HG03280 (cell line): ENCODE measurements at regions not wholly inside any gene's neighbourhood (a gene's known extent, or its start where the extent isn't known, plus 50 kb on each side); places are given as distances from the start of the nearest gene placed in this dataset.
"Not testable (repeated sequence)": the region's sequence is repeated elsewhere in the genome, so short reads cannot be mapped to it uniquely, and the experiment has no call there.

ENCODE experiments used
- ATAC-seq: cut with Tn5 transposase; IDR thresholded peaks from one replicate; pipeline ENCODE4 v1.9.1; 2021; ENCODE audit warnings: mild to moderate bottlenecking, moderate library complexity; ENCODE audit not compliant: unreplicated experiment

DNA sequence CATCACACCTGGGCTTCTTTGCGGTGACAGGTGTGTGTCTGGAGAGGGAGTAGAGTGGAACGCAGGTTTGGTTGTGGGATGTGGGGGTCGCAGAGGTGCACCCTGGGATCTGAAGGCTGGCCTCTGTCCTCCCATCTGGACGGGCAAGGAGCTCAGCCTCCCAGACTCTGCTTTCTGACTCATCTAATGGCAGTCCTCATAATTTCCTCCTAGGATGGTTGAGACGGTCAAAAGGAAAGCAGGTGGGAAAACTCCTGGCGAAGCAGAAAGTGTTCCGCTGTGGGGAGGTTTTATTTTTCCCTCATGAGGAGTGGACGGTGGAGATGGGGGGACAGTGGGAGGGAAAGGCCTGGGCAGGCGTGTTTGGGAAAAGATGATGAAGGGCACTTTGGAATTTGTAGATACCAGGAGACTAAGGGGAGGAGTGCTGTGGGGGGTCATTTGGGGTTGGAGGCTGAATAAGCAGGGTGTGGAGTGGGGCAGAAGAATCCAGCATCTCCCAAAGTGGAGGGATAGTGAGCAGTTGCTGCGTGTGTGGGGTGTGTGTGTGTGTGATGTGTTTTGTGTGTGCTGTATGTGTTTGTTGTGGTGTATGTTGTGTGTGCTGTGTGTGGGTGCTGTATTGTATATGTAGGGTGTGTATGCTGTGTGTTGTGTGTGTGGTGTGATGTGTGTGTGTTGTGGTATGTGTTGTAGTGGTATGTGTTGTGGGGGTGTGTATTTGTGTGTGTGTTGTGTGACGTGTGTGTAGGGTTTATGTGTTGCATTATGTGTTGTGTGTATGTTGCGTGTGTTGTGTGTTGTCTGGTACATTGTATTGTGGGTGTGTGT, 97.2 kb upstream of the PODXL start:
- no peak for ATAC-seq

DNA sequence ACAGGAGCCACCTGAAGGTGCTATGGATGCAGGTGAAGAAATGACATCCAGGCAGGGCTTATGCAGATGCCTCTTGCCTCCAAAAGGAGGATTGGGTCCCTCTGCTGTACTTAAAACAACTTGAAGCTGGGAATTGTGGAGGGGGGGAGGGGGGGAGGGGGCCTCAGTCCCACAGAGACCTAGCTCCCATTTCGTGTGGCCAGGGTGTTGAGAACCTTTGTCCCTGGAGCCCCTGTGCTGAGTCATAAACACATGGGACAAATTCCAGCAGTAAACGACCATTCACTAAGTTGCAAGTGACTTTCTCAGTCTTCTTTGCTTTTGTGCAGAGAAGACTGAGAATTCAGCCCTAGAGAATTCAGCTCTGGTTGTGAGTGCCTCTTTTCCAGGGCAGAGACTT, 96.5 kb upstream of the PODXL start:
- ATAC-seq, result no peak

DNA sequence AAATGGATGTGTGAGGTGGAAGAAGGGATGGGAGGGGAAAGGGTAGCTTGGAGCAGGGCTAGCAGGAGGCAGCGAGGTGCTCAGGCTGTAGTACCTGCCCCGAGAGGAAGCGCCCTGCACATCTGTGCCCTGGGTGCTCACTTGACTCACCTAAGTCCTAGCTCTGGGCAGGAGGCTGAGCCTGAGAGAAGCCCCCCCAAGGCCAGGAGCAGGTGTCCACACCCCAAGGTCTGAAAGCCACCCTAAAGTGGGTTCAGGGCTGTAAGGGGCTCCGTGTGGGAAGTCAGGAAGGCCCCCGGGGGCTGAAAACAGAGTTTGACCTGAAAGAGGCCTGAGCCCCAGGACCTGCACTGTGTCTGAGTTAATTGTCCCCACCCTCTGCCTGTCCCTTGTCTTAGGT, 95.8 kb upstream of the PODXL start:
- ATAC-seq, result no peak

DNA sequence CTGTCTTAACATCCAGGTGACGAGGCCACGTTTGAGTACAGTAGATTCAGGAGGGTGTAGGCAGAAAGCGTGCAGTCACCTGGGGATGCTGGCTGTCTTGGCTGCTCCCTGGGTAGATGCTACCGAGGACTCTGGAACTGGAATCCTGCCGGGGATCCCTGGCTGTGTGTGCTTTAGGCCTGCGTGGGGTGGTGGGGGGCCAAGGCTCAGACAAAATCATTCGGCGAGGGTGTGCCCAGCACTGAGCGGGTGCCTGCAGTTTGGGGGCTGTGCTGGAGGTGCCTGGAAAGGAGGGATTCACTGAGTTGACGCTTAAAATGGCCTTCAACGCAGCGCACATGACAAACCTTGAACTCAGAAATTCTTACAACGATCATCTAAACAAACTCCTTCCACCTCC, 93.5 kb upstream of the PODXL start:
- no peak for ATAC-seq

GRCh38 chr7:131649003-131649541, 92.6 kb upstream of the PODXL start:
- no peak for ATAC-seq

DNA sequence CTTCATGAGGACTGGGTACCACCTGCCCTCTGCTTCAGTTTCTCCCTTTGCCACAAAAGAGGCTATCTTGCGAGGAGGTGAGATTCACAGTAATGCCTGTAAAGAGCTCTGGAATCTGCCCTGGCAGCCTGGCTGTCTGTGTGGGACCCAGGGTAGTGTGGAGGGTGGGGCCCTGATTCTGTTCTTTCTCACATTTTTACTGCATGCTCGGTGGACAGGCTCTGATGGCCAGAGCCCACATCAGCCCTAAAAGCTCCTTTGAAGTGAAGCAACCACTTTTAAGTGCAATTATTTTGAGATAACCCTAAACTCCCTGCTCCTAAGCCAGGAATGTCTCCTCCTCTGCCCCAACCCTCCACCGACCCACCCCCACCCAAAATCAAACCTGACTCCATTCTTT, 92.1 kb upstream of the PODXL start:
- ATAC-seq, result no peak

DNA sequence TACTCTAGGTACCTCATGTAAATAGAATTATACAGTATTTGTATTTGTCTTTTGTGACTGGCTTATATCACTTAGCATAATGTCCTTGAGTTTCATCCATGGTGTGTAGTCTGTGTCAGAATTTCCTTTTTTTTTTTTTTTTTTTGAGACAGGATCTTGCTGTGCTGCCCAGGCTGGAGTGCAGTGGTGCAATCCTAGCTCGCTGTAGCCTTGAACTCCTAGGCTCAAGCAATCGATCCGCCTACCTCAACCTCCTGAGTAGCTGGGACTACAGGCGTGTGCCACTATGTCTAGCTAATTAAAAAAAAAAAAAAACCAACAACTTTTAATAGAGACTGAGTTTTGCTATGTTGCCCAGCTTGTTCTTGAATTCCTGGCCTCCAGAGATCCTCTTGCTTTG, 89.8 kb upstream of the PODXL start:
- no peak for ATAC-seq

- ATAC-seq, result no peak
These were observed 86.0 kb upstream of the PODXL start for GRCh38 chr7:131642429-131642828.

DNA sequence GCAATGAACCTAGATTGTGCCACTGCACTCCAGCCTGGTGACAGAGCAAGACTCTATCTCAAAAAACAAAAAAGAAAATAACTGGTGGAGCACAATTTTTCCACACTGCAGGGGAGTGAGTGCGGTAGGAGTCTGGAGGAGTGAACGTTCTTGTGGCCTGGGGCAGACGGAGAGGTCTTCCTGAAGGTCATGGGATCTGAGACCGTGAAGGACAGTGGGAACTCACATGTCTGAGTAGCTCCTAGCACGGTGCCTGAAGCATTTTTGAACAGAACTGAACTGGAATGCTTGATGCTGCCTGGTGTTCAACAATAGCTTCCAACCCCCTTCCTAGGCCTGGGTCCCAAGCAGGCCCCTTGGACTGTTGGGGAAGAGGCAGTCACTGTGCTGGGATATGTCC, 84.3 kb upstream of the PODXL start:
- ATAC-seq, result no peak

DNA sequence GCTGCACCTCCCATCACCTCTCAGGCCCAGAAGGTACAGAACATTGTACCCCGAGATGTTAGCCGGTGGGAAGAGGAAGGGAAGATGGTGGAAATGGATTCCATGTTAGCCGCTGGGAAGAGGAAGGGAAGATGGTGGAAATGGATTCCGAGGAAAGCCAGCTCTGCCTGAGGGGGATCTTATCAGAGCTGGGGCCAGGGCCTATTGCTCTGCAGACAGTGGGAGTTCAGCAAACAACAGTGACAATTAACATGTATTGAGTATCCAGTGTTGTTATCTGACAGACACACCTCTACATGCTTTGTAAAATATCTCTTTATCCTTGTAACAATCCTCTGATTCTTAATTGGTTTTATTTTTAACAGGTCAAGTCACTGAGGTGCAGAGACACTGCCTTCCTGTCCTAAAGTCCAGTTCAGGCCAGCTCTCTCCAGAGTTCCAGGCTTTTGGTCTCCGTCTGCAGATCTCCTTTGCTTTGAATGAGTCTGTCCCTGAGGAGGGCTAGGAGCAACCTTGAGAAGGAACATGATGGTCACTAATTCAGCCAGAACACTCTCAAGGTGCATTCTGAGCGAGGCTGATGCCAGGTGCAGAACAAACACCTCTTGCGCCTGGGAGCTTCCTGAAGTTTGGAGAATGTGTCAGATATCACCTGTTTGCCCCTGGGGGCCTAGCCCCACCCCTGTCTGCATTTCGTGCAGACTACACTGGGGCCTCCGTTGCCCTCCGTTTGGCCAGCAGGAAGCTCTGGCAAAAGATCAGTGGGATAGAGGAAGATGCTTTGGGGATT, 82.4 kb upstream of the PODXL start:
- ATAC-seq, result no peak

GRCh38 chr7:131637859-131638258, 81.4 kb upstream of the PODXL start:
- no peak for ATAC-seq

- ATAC-seq, result no peak
These were observed 79.7 kb upstream of the PODXL start for GRCh38 chr7:131636092-131636491.

GRCh38 chr7:131634197-131634596, 77.8 kb upstream of the PODXL start:
- not testable (repeated sequence) for ATAC-seq

- ATAC-seq, result no peak
These were observed 77.0 kb upstream of the PODXL start for GRCh38 chr7:131633342-131633843.

- ATAC-seq, result no peak
These were observed 74.0 kb upstream of the PODXL start for GRCh38 chr7:131630427-131630826.

DNA sequence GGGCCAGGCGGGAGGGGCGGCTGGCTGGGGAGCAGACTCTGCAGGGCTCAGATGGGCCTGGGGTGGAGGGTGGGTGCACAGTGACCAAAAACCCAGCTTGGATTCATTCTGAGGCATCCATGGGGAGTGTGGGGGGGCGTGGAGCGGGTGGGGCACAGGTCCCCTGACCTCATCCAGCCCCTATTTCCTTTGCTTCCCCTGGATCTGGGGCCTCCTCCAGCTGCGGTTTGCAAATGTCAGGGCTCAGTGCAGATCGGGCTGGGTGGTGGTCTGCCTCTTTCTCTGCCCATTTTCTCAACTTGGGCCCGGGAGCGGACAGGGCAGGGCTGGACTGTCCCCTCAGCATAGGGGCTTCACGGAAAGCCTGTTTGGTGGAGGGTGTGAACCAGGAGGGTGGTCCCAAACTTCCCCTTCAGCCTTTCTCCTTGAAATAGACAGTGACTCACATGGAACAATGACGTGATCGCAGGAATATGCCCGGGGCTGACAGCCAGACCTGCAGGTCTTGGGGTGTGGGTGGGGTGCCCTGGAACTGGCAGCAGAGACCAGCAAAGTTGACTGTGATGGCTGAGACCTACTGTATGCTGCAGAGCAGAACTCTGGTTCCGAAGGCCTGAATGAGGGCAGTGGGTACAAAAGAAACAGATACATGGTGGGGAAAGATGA, 72.9 kb upstream of the PODXL start:
- no peak for ATAC-seq

DNA sequence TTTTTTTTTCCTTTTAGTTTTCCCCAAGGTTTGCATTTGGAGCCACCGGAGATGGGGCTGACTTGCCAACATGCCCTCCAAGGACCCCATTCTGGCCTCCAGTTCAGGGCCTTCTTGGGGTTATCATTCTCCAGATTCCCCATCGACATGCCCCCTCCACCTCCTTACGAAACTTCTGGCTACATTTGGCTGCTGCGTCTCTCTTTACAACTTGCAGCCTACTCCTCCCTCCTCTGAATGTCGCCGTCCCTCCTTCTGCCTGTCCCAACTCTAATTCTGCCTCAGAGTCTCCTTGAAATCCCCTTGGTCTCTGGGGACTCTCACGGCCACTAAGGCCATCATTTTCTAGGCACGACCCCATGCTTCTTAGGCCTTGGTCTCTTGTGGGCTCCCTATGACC, 72.2 kb upstream of the PODXL start:
- ATAC-seq, result no peak

- ATAC-seq, result no peak
These were observed 71.3 kb upstream of the PODXL start for GRCh38 chr7:131627735-131628190.

DNA sequence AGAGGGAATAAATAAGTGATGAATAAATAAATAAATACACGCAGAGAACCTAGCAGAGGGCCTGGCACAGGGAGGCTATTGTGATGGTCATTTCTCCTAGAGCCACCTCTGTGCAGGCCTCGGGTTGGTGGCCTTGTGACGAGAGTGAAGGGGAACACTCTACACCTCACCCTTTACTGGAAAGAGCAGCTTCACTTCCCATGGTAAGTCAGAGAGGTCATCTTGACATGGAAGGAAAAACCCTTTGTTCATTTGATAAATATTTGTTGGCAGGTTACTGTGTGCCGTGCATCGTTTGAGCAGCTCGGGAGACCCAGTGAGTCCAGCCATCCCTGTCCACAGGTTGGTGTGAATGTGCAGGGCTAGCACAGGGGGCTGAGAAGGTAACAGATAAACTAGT, 70.2 kb upstream of the PODXL start:
- no peak for ATAC-seq

GRCh38 chr7:131625817-131626372, 69.5 kb upstream of the PODXL start:
- ATAC-seq, result no peak

- not testable (repeated sequence) for ATAC-seq
These were observed 68.9 kb upstream of the PODXL start for GRCh38 chr7:131625345-131625744.
